Prostate gland (tissue), 2 donors: ENCODE measurements at regions not wholly inside any gene's neighbourhood (a gene's known extent, or its start where the extent isn't known, plus 50 kb on each side); places are given as distances from the start of the nearest gene placed in this dataset.

Experiments
- CTCF ChIP-seq, 4 experiments: fragments of 200-600 bp in 2 of 4; fragments of 450-650 bp in 2 of 4; sonication (generic) in 2 of 4; IDR thresholded peaks; 1 replicate in 3 of 4; 2 replicates in 1 of 4; pipeline ENCODE4 v1.5.1; 2016 to 2019; ENCODE audit warnings: antibody characterized with exemption in 4 of 4, mild to moderate bottlenecking in 2 of 4, moderate library complexity in 2 of 4
- POLR2A ChIP-seq: fragments of 450-650 bp; IDR thresholded peaks from one replicate; pipeline ENCODE4 v1.6.1; 2016; ENCODE audit warnings: antibody characterized with exemption, mild to moderate bottlenecking
- POLR2AphosphoS5 ChIP-seq: sonication (generic); formaldehyde crosslinking; IDR thresholded peaks from one replicate; pipeline ENCODE4 v1.6.1; 2017; ENCODE audit warnings: antibody characterized with exemption

- TF ChIP-seq CTCF (IDR thresholded peaks at IDR 0.05), result no peak
- TF ChIP-seq POLR2A, result no peak
- no peak for TF ChIP-seq POLR2AphosphoS5
Observed at GRCh38 chrX:43165343-43165920, 387.5 kb upstream of the PPP1R2C start.
